WTC11 (cell line): ENCODE measurements at regions not wholly inside any gene's neighbourhood (a gene's known extent, or its start where the extent isn't known, plus 50 kb on each side); places are given as distances from the start of the nearest gene placed in this dataset.

Source experiments
- CTCF ChIP-seq: fragments of 200-600 bp; IDR thresholded peaks from 2 replicates; pipeline ENCODE4 v1.8.0; 2022; ENCODE audit warnings: antibody characterized with exemption
- NR3C1 ChIP-seq: sonication (generic); formaldehyde crosslinking; conservative IDR thresholded peaks from 2 replicates; pipeline ENCODE4 v1.8.1; 2023; ENCODE audit warnings: low read depth, mild to moderate bottlenecking, missing genetic modification reagents
- OVOL2 ChIP-seq: fragments of 250-450 bp; sonication (Bioruptor Pico); IDR thresholded peaks from 2 replicates; pipeline ENCODE4 v1.9.0; 2021; ENCODE audit warnings: mild to moderate bottlenecking, borderline replicate concordance
- ZBTB21 ChIP-seq: sonication (generic); formaldehyde crosslinking; IDR thresholded peaks from 2 replicates; pipeline ENCODE4 v1.8.1; 2023; ENCODE audit warnings: mild to moderate bottlenecking, missing genetic modification reagents, borderline replicate concordance

- TF ChIP-seq CTCF (no peak), ZBTB21 (CRISPR knock-in tag) (no peak), NR3C1 (CRISPR knock-in tag) (no peak), OVOL2 (no peak)
These were observed 62.6 kb upstream of the ASAP2 start for GRCh38 chr2:9144046-9144445.
